HCT116 (cell line): ENCODE measurements at regions not wholly inside any gene's neighbourhood (a gene's known extent, or its start where the extent isn't known, plus 50 kb on each side); places are given as distances from the start of the nearest gene placed in this dataset.

Experiments used
- ATAC-seq: fragments of 200-7000 bp; cut with Tn5 transposase; 2 replicates; pipeline ENCODE4 v1.9.1; 2020; ENCODE audit warnings: mild to moderate bottlenecking, moderate library complexity
- BruUV-seq: library from RNA; stranded (reverse); fragments of 400-500 nt; replicated peaks from 2 replicates; lab custom pipeline; 2021; lab: Mats Ljungman, UMichigan
- CTCF ChIA-PET: fragments of 300-600 bp; sonication (Branson Sonifier 250); formaldehyde crosslinking; loops from one replicate; lab custom pipeline; 2021; ENCODE audit warnings: antibody characterized with exemption; lab: Charles Lee
- POLR2A ChIA-PET: fragments of 300-600, 350-600 bp; sonication (Branson Sonifier 250); formaldehyde crosslinking; loops from one replicate; lab custom pipeline; 2021; ENCODE audit warnings: antibody characterized with exemption; lab: Charles Lee
- RAD21 ChIA-PET, 2 experiments: fragments of 300-600 bp; sonication (Branson Sonifier 250); formaldehyde crosslinking; loops; one replicate each; lab custom pipeline; 2023; ENCODE audit warnings: low total read pairs in 2 of 2; ENCODE audit not compliant: uncharacterized antibody in 2 of 2, unreplicated experiment in 2 of 2, low non-redundant PET in 1 of 2; lab: Charles Lee
- DNase-seq: peaks from one replicate; pipeline ENCODE4 v3.0.0-alpha.2; 2010; ENCODE audit warnings: low read depth, low spot score
- H2AFZ ChIP-seq: fragments of 200-600 bp; shearing (Covaris generic), sonication (generic); 2 replicates; pipeline ENCODE4 v1.6.1; 2017; ENCODE audit warnings: low read depth, mixed run types, mixed read lengths, antibody characterized with exemption, low read length; ENCODE audit not compliant: poor library complexity, severe bottlenecking
- H3K27ac ChIP-seq: 2 replicates; pipeline ENCODE4 v1.5.1; 2012; ENCODE audit warnings: low read depth, low read length
- H3K27me3 ChIP-seq: fragments of 200-600 bp; sonication (generic); 2 replicates; pipeline ENCODE4 v1.6.1; 2016; ENCODE audit warnings: mixed run types, low read length, mixed read lengths; ENCODE audit not compliant: insufficient read depth
- H3K36me3 ChIP-seq, 2 experiments: fragments of 200-500 bp in 1 of 2; fragments of 200-600 bp in 1 of 2; sonication (Bioruptor generic) in 1 of 2; sonication (generic) in 1 of 2; 2 replicates each; pipeline versions ENCODE4 v1.5.1 to v1.6.1; 2014 to 2016; ENCODE audit warnings: low read length in 2 of 2, inconsistent platforms in 1 of 2, mixed read lengths in 1 of 2, mixed run types in 1 of 2; ENCODE audit not compliant: insufficient read depth in 2 of 2, control insufficient read depth in 1 of 2
- H3K4me1 ChIP-seq, 2 experiments: fragments of 200-600 bp in 1 of 2; sonication (generic) in 1 of 2; 2 replicates each; pipeline versions ENCODE4 v1.5.1 to v1.6.1; 2012 to 2017; ENCODE audit warnings: low read length in 2 of 2, inconsistent platforms in 1 of 2, mild to moderate bottlenecking in 1 of 2, mixed read lengths in 1 of 2, mixed run types in 1 of 2, moderate library complexity in 1 of 2; ENCODE audit not compliant: insufficient read depth in 2 of 2, control insufficient read depth in 1 of 2
- H3K4me2 ChIP-seq: fragments of 200-600 bp; sonication (generic); 2 replicates; pipeline ENCODE4 v1.6.1; 2017; ENCODE audit warnings: mixed run types, low read length, mixed read lengths
- H3K4me3 ChIP-seq, 2 experiments: fragments of 200-600 bp in 1 of 2; sonication (generic) in 1 of 2; replicated peaks in 1 of 2; 2 replicates each; pipeline ENCODE4 v1.5.1; 2011 to 2016; ENCODE audit warnings: low read length in 2 of 2, control low read depth in 1 of 2, low read depth in 1 of 2, mild to moderate bottlenecking in 1 of 2, mixed read lengths in 1 of 2, mixed run types in 1 of 2
- H3K79me2 ChIP-seq: fragments of 200-600 bp; sonication (generic); 2 replicates; pipeline ENCODE4 v1.6.1; 2017; ENCODE audit warnings: mild to moderate bottlenecking, mixed run types, low read length, moderate library complexity, mixed read lengths; ENCODE audit not compliant: insufficient read depth
- H3K9ac ChIP-seq: fragments of 200-600 bp; sonication (generic); 2 replicates; pipeline ENCODE4 v1.6.1; 2016; ENCODE audit warnings: low read length, mixed read lengths
- H3K9me2 ChIP-seq: fragments of 200-600 bp; sonication (generic), shearing (Covaris generic); 2 replicates; pipeline ENCODE4 v1.6.1; 2017; ENCODE audit warnings: mixed run types, mild to moderate bottlenecking, moderate library complexity; ENCODE audit not compliant: insufficient read depth
- H3K9me3 ChIP-seq, 2 experiments: fragments of 200-500 bp in 1 of 2; fragments of 200-600 bp in 1 of 2; sonication (Bioruptor generic) in 1 of 2; sonication (generic) in 1 of 2; 2 replicates each; pipeline ENCODE4 v1.6.1; 2014 to 2017; ENCODE audit warnings: low read length in 2 of 2, mixed read lengths in 2 of 2, inconsistent platforms in 1 of 2, low read depth in 1 of 2, mild to moderate bottlenecking in 1 of 2, mixed run types in 1 of 2, moderate library complexity in 1 of 2; ENCODE audit not compliant: control insufficient read depth in 1 of 2, insufficient read depth in 1 of 2
- H4K20me1 ChIP-seq: fragments of 200-600 bp; sonication (generic), shearing (Covaris generic); 2 replicates; pipeline ENCODE4 v1.6.1; 2017; ENCODE audit warnings: mixed run types, mild to moderate bottlenecking, moderate library complexity; ENCODE audit not compliant: insufficient read depth
- ATF3 ChIP-seq: IDR thresholded peaks from 2 replicates; pipeline ENCODE4 v1.6.1; 2012
- CBX3 ChIP-seq: IDR thresholded peaks from 2 replicates; pipeline ENCODE4 v1.6.1; 2012; ENCODE audit warnings: low read depth
- CEBPB ChIP-seq: IDR thresholded peaks from 2 replicates; pipeline ENCODE4 v1.6.1; 2012; ENCODE audit warnings: low read depth
- EGR1 ChIP-seq: IDR thresholded peaks from 2 replicates; pipeline ENCODE4 v1.6.1; 2012; ENCODE audit warnings: low read depth
- ELF1 ChIP-seq: IDR thresholded peaks from 2 replicates; pipeline ENCODE4 v1.6.1; 2012; ENCODE audit warnings: low read depth, borderline replicate concordance
- EZH2 ChIP-seq: fragments of 200-600 bp; sonication (generic); IDR thresholded peaks from 2 replicates; pipeline ENCODE4 v1.6.1; 2017; ENCODE audit warnings: antibody characterized with exemption, mixed run types
- EZH2phosphoT487 ChIP-seq: fragments of 200-600 bp; IDR thresholded peaks from 2 replicates; pipeline ENCODE4 v1.6.1; 2018; ENCODE audit warnings: antibody characterized with exemption, borderline replicate concordance
- FOSL1 ChIP-seq: IDR thresholded peaks from 2 replicates; pipeline ENCODE4 v1.6.1; 2012; ENCODE audit warnings: low read depth
- JUND ChIP-seq: IDR thresholded peaks from 2 replicates; pipeline ENCODE4 v1.6.1; 2012
- MAX ChIP-seq: IDR thresholded peaks from 2 replicates; pipeline ENCODE4 v1.6.1; 2012
- POLR2AphosphoS5 ChIP-seq: IDR thresholded peaks from 2 replicates; pipeline ENCODE4 v1.6.1; 2011; ENCODE audit warnings: mild to moderate bottlenecking, low read depth, low read length, moderate library complexity
- RAD21 ChIP-seq: IDR thresholded peaks from 2 replicates; pipeline ENCODE4 v1.6.1; 2012; ENCODE audit warnings: low read depth, mild to moderate bottlenecking
- REST ChIP-seq: IDR thresholded peaks from 2 replicates; pipeline ENCODE4 v1.6.1; 2012; ENCODE audit warnings: low read depth
- SP1 ChIP-seq: IDR thresholded peaks from 2 replicates; pipeline ENCODE4 v1.6.1; 2012; ENCODE audit warnings: low read depth
- SRF ChIP-seq: IDR thresholded peaks from 2 replicates; pipeline ENCODE4 v1.6.1; 2012; ENCODE audit warnings: low read depth
- TCF7L2 ChIP-seq: IDR thresholded peaks from 2 replicates; pipeline ENCODE4 v1.7.0; 2011; ENCODE audit warnings: borderline replicate concordance, inconsistent platforms; ENCODE audit not compliant: insufficient read depth, insufficient read length; ENCODE audit errors: extremely low read depth
- ZBTB33 ChIP-seq: IDR thresholded peaks from 2 replicates; pipeline ENCODE4 v1.6.1; 2011; ENCODE audit warnings: mild to moderate bottlenecking, low read length, moderate library complexity; ENCODE audit not compliant: insufficient replicate concordance; ENCODE audit errors: extremely low read depth
- ZFX ChIP-seq: fragments of 450-650 bp; IDR thresholded peaks from 2 replicates; pipeline ENCODE4 v1.6.1; 2017
- ZNF274 ChIP-seq: fragments of 200-500 bp; sonication (Bioruptor generic); IDR thresholded peaks from 2 replicates; pipeline ENCODE4 v1.6.1; 2014; ENCODE audit warnings: mild to moderate bottlenecking, low read depth, low read length, inconsistent platforms
- intact Hi-C: fragments of 100-400 bp; cut with micrococcal nuclease; formaldehyde crosslinking; loops from 2 replicates; pipeline ENCODE4 v1.10.0; 2022

- TF ChIP-seq MAX (no peak), POLR2AphosphoS5 (no peak), RAD21 (no peak), ELF1 (no peak), EZH2phosphoT487 (no peak), SP1 (no peak), CBX3 (no peak), CEBPB (no peak), EGR1 (no peak), SRF (no peak), EZH2 (no peak), ATF3 (no peak), REST (no peak), TCF7L2 (no peak), ZNF274 (no peak), JUND (no peak), FOSL1 (no peak), ZFX (no peak), ZBTB33 (no peak)
- Histone ChIP-seq H3K79me2 (no peaks in the 10 kb centered on the region), H3K4me1 (no peaks in the 10 kb centered on the region), H3K4me2 (no peak overlapping the region), H4K20me1 (no peaks in the 10 kb centered on the region), H3K9me2 (no peaks in the 10 kb centered on the region), H2AFZ (no peak overlapping the region), H3K36me3 (no peaks in the 10 kb centered on the region), H3K9ac (no peak overlapping the region), H3K27me3 (no peaks in the 10 kb centered on the region), H3K4me3 (no peak overlapping the region), H3K9me3 (peaks cover 4 to 5% of the 10 kb centered on the region in 2 experiments; a peak in 2 of 4 replicates), H3K27ac (no peak overlapping the region)
- ChIA-PET POLR2A (no interaction called here), RAD21 (no interaction called here), CTCF (no interaction called here)
- no TSS peak for BruUV-seq
- no peak for DNase-seq
- no peak for ATAC-seq
- intact Hi-C loops: no loop called here
Measured at GRCh38 chr18:14962626-14963025, 214.7 kb downstream of the ANKRD30B start.
